ENCODE measurements at regions not wholly inside any gene's neighbourhood (a gene's known extent, or its start where the extent isn't known, plus 50 kb on each side); places are given as distances from the start of the nearest gene placed in this dataset.
"Not testable (repeated sequence)": the region's sequence is repeated elsewhere in the genome, so short reads cannot be mapped to it uniquely, and the experiment has no call there.

DNA sequence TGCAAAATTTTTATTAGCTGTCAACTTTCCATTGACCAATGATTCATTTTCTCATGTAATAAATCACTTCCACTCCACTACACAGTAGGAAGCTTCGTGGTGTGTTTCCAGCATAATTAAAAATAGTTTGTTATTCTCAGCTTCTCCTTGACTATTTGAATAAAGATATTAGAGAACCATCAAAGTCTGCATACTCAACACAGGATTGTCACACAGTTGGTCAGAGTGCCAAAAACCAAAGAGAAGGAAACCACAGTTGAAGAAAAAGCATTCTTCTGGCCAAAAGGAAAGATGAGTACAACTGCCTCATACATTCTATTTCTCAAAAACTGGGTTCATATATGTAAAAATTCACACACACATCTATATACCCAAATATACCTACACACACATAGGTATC is 455.1 kb upstream of the HSF2 start:
- peaks cover 20% of the 10 kb centered on the region for H3K36me3 Mint-ChIP-seq

DNA sequence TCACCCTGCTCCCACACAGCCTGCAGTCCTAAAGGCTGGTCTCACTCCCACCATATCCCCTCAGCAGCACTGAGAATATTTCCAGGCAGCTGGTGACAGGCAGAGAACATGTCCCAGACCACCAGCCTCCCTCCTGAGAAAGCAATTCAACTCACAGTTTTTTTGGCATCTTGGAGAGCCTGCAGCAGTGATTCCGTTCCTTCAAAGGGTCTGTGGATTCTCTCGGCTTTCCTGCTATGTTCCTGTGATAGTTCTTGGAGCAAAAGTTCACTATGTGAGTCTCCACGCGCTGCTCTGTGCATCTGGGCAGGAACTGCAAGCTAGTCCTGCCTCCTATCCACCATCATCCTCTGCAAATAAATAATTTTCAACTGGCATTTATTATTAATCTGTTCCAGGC is 448.3 kb upstream of the HSF2 start:
- intact Hi-C loops (cut with micrococcal nuclease), result no loop called here
- H3K9me3 Mint-ChIP-seq, result peaks cover 12 to 15% of the 10 kb centered on the region in 2 donors
- no peak overlapping the region for H3K4me3 Mint-ChIP-seq
- Histone ChIP-seq H3K36me3 (ENCODE audit: control insufficient read depth, insufficient read depth, low read length) (no peaks in the 10 kb centered on the region), H3K9me3 (ENCODE audit: control insufficient read depth, insufficient read depth, low read length) (no peaks in the 10 kb centered on the region), H3K27ac (ENCODE audit: low read length) (no peak overlapping the region), H3K27me3 (ENCODE audit: control insufficient read depth, insufficient read depth, low read length) (no peaks in the 10 kb centered on the region), H3K4me1 (ENCODE audit: control insufficient read depth, insufficient read depth, low read length) (no peaks in the 10 kb centered on the region), H3K4me3 (ENCODE audit: low read length) (no peak overlapping the region)
- DNase-seq (no peak), ATAC-seq (no peak)
- H3K27ac Mint-ChIP-seq, result no peak overlapping the region
- 75% methylated on average over 4 of the region's 4 CpGs for WGBS (ENCODE audit: insufficient coverage)
- H3K36me3 Mint-ChIP-seq, result peaks cover 9% of the 10 kb centered on the region
- TF ChIP-seq, protein P1, sequence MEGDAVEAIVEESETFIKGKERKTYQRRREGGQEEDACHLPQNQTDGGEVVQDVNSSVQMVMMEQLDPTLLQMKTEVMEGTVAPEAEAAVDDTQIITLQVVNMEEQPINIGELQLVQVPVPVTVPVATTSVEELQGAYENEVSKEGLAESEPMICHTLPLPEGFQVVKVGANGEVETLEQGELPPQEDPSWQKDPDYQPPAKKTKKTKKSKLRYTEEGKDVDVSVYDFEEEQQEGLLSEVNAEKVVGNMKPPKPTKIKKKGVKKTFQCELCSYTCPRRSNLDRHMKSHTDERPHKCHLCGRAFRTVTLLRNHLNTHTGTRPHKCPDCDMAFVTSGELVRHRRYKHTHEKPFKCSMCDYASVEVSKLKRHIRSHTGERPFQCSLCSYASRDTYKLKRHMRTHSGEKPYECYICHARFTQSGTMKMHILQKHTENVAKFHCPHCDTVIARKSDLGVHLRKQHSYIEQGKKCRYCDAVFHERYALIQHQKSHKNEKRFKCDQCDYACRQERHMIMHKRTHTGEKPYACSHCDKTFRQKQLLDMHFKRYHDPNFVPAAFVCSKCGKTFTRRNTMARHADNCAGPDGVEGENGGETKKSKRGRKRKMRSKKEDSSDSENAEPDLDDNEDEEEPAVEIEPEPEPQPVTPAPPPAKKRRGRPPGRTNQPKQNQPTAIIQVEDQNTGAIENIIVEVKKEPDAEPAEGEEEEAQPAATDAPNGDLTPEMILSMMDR (IDR thresholded peaks at IDR 0.05), result no peak
- no peaks in the 10 kb centered on the region for H3K4me1 Mint-ChIP-seq
- H3K27me3 Mint-ChIP-seq (ENCODE audit: low read depth in 2 of 2), result no peaks in the 10 kb centered on the region

More for the DNA sequence above, 455.1 kb upstream of the HSF2 start:
- TF ChIP-seq, protein P1 (IDR thresholded peaks at IDR 0.05), result no peak
- no peak overlapping the region for H3K27ac Mint-ChIP-seq
- Histone ChIP-seq H3K4me1 (ENCODE audit: control insufficient read depth, insufficient read depth, low read length) (no peaks in the 10 kb centered on the region), H3K27ac (ENCODE audit: low read length) (no peak overlapping the region), H3K4me3 (ENCODE audit: low read length) (no peak overlapping the region), H3K27me3 (ENCODE audit: control insufficient read depth, insufficient read depth, low read length) (no peaks in the 10 kb centered on the region), H3K36me3 (ENCODE audit: control insufficient read depth, insufficient read depth, low read length) (no peaks in the 10 kb centered on the region), H3K9me3 (ENCODE audit: control insufficient read depth, insufficient read depth, low read length) (no peaks in the 10 kb centered on the region)
- no peaks in the 10 kb centered on the region for H3K4me1 Mint-ChIP-seq
- intact Hi-C loops (cut with micrococcal nuclease), result no loop called here
- ATAC-seq (no peak), DNase-seq (no peak)
- peaks cover 20 to 28% of the 10 kb centered on the region in 2 donors for H3K9me3 Mint-ChIP-seq
- H3K4me3 Mint-ChIP-seq, result no peak overlapping the region
- H3K27me3 Mint-ChIP-seq (ENCODE audit: low read depth in 2 of 2), result no peaks in the 10 kb centered on the region
- WGBS (ENCODE audit: insufficient coverage), result no CpG with 5 or more reads among the region's 1 CpG

DNA sequence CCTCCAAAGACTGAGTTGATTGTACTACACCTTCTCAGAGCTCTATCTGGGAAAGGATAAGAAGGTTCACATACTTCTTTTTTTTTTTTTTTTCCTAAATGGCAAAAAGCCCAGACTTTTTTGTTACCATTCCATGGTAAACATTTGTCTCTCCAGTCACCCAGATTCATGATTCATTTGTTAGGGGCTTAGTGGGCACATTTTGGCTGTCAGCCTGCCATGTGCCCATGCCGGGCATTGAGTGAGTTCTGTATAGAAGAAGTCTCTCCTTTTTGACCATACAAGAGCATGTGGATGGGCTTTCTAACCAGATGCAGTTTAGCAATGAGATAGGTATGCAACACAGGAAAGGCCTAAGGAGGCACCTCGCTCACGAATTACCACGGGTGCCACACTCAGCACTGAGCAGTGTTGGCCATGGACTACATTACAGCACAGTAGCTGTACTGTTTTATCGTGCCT is 447.5 kb upstream of the HSF2 start:
- no peaks in the 10 kb centered on the region for H3K27me3 Mint-ChIP-seq (ENCODE audit: low read depth in 2 of 2)
- H3K36me3 Mint-ChIP-seq, result peaks cover under 1% of the 10 kb centered on the region
- TF ChIP-seq, protein P1 (IDR thresholded peaks at IDR 0.05), result no peak
- Histone ChIP-seq H3K4me3 (ENCODE audit: low read length) (no peak overlapping the region), H3K4me1 (ENCODE audit: control insufficient read depth, insufficient read depth, low read length) (no peaks in the 10 kb centered on the region), H3K27ac (ENCODE audit: low read length) (no peak overlapping the region), H3K9me3 (ENCODE audit: control insufficient read depth, insufficient read depth, low read length) (no peaks in the 10 kb centered on the region), H3K27me3 (ENCODE audit: control insufficient read depth, insufficient read depth, low read length) (no peaks in the 10 kb centered on the region), H3K36me3 (ENCODE audit: control insufficient read depth, insufficient read depth, low read length) (no peaks in the 10 kb centered on the region)
- no peak for DNase-seq
- no peak overlapping the region for H3K4me3 Mint-ChIP-seq
- WGBS (ENCODE audit: insufficient coverage), result 87% methylated on average over 5 of the region's 5 CpGs
- no peak for ATAC-seq
- no peaks in the 10 kb centered on the region for H3K4me1 Mint-ChIP-seq
- no peak overlapping the region for H3K27ac Mint-ChIP-seq
- H3K9me3 Mint-ChIP-seq, result peaks cover 10 to 13% of the 10 kb centered on the region in 2 donors
- intact Hi-C loops (cut with micrococcal nuclease), result no loop called here

DNA sequence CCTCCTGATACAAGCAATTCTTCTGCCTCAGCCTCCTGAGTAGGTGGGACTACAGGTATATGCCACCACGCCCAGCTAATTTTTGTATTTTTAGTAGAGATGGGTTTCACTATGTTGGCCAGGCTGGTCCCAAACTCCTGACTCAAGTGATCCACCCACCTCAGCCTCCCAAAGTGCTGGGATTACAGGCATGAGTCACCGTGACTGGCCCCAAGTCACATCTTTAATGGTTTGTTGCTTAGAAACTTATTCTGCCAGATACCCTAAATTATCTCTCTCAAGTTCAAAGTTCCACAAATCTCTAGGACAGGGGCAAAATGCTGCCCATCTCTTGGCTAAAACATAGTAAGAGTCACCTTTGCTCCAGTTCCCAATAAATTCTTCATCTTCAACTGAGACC is 444.1 kb upstream of the HSF2 start:
- H3K36me3 Mint-ChIP-seq; H3K4me1 ChIP-seq (ENCODE audit: control insufficient read depth, insufficient read depth, low read length); H3K9me3 Mint-ChIP-seq; DNase-seq; H3K27ac Mint-ChIP-seq; H3K4me3 ChIP-seq (ENCODE audit: low read length); H3K4me1 Mint-ChIP-seq; H3K27me3 Mint-ChIP-seq (ENCODE audit: low read depth in 2 of 2); H3K27me3 ChIP-seq (ENCODE audit: control insufficient read depth, insufficient read depth, low read length); H3K27ac ChIP-seq (ENCODE audit: low read length); ATAC-seq; H3K9me3 ChIP-seq (ENCODE audit: control insufficient read depth, insufficient read depth, low read length); H3K4me3 Mint-ChIP-seq; H3K36me3 ChIP-seq (ENCODE audit: control insufficient read depth, insufficient read depth, low read length); intact Hi-C loops (cut with micrococcal nuclease): not testable (repeated sequence)
- 88% methylated on average over 1 of the region's 2 CpGs for WGBS (ENCODE audit: insufficient coverage)
